GM23248 (cell line): ENCODE measurements at regions not wholly inside any gene's neighbourhood (a gene's known extent, or its start where the extent isn't known, plus 50 kb on each side); places are given as distances from the start of the nearest gene placed in this dataset.

Experiments used
- DNase-seq: peaks from one replicate; pipeline ENCODE4 v3.0.0-alpha.2; 2015
- H2AFZ ChIP-seq: fragments of 200-600 bp; sonication (generic); 2 replicates; pipeline ENCODE4 v1.6.1; 2016; ENCODE audit warnings: antibody characterized with exemption
- H3F3A ChIP-seq: fragments of 200-600 bp; sonication (generic); 2 replicates; pipeline ENCODE4 v1.6.1; 2016; ENCODE audit warnings: mild to moderate bottlenecking, antibody characterized with exemption, mixed run types; ENCODE audit not compliant: insufficient read depth
- H3K27ac ChIP-seq: fragments of 200-600 bp; sonication (generic); 2 replicates; pipeline ENCODE4 v1.5.1; 2016; ENCODE audit warnings: mild to moderate bottlenecking
- H3K27me3 ChIP-seq: fragments of 200-600 bp; sonication (generic); replicated peaks from 2 replicates; pipeline ENCODE4 v1.6.1; 2016; ENCODE audit warnings: mild to moderate bottlenecking; ENCODE audit not compliant: insufficient read depth
- H3K36me3 ChIP-seq: fragments of 200-600 bp; sonication (generic); 2 replicates; pipeline ENCODE4 v1.6.1; 2016; ENCODE audit warnings: low read depth, mild to moderate bottlenecking
- H3K4me1 ChIP-seq: fragments of 200-600 bp; sonication (generic); 2 replicates; pipeline ENCODE4 v1.6.1; 2016; ENCODE audit warnings: mild to moderate bottlenecking; ENCODE audit not compliant: insufficient read depth
- H3K4me2 ChIP-seq: fragments of 200-600 bp; sonication (generic); one replicate; pipeline ENCODE4 v1.6.1; 2016; ENCODE audit warnings: mild to moderate bottlenecking; ENCODE audit not compliant: unreplicated experiment
- H3K4me3 ChIP-seq: fragments of 200-600 bp; sonication (generic); 2 replicates; pipeline ENCODE4 v1.5.1; 2016; ENCODE audit warnings: mild to moderate bottlenecking
- H3K79me2 ChIP-seq: fragments of 200-600 bp; sonication (generic); 2 replicates; pipeline ENCODE4 v1.6.1; 2016; ENCODE audit warnings: mild to moderate bottlenecking; ENCODE audit not compliant: insufficient read depth
- H3K9ac ChIP-seq: fragments of 200-600 bp; sonication (generic); 2 replicates; pipeline ENCODE4 v1.6.1; 2016; ENCODE audit warnings: mild to moderate bottlenecking
- H3K9me2 ChIP-seq: fragments of 200-600 bp; sonication (generic); 2 replicates; pipeline ENCODE4 v1.6.1; 2016; ENCODE audit warnings: mixed run types, mild to moderate bottlenecking, moderate library complexity; ENCODE audit not compliant: insufficient read depth
- H3K9me3 ChIP-seq: fragments of 200-600 bp; sonication (generic); one replicate; pipeline ENCODE4 v1.6.1; 2017; ENCODE audit warnings: low read depth
- H4K20me1 ChIP-seq: fragments of 200-600 bp; sonication (generic); 2 replicates; pipeline ENCODE4 v1.6.0; 2016; ENCODE audit not compliant: insufficient read depth
- EZH2 ChIP-seq: fragments of 200-600 bp; sonication (generic); IDR thresholded peaks from 2 replicates; pipeline ENCODE4 v1.6.1; 2018; ENCODE audit warnings: antibody characterized with exemption, mild to moderate bottlenecking; ENCODE audit not compliant: insufficient read depth, poor library complexity, severe bottlenecking
- EZH2phosphoT487 ChIP-seq: fragments of 200-600 bp; sonication (generic); IDR thresholded peaks from 2 replicates; pipeline ENCODE4 v1.6.1; 2018; ENCODE audit warnings: antibody characterized with exemption, moderate library complexity, mild to moderate bottlenecking, low read depth; ENCODE audit not compliant: insufficient read depth
- WGBS, 2 experiments: methylation state at CpG; one replicate each; pipeline ENCODE4 v1.1.6; 2015 to 2017; ENCODE audit warnings: low lambda C conversion rate in 2 of 2, low coverage in 1 of 2; ENCODE audit errors: missing lambda C conversion rate in 2 of 2; 5-methylcytosine and 5-hydroxymethylcytosine counted together
- in situ Hi-C: fragments of 300-500 bp; cut with MboI; formaldehyde crosslinking; loops from 2 replicates; pipeline ENCODE4 v1.15.0; 2020

DNA sequence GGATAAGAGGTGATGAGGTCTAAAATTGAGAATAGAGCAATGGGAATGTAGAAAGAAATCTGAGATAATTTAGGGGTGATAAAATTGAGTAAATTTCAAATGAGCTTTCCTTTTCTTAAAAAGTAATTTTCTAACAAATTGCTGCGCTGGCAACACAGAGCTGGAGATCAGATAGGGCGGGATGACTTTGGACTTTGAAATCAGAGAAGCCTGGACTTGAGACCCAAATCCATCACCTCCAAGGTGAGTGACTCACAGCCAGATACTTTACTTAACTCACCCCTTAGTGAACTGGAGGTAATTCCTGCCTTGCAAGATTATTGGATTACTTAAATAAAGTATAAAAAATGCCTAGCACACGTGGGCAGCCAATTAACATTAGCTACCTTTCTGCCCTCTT is 80.8 kb downstream of the P2RY1 start:
- Histone ChIP-seq H3K4me1 (no peaks in the 10 kb centered on the region), H3K79me2 (no peaks in the 10 kb centered on the region), H3F3A (no peaks in the 10 kb centered on the region), H3K4me3 (no peak overlapping the region), H2AFZ (no peak overlapping the region), H3K27ac (no peak overlapping the region), H3K36me3 (no peaks in the 10 kb centered on the region), H3K9me2 (0 out of 2 replicates have a peak, but pooled peaks cover 2% of the 10 kb centered on the region), H3K9ac (no peak overlapping the region), H3K27me3 (no peaks in the 10 kb centered on the region), H3K4me2 (no peak overlapping the region), H4K20me1 (no peaks in the 10 kb centered on the region), H3K9me3 (no peaks in the 10 kb centered on the region)
- no peak for TF ChIP-seq EZH2
- TF ChIP-seq EZH2phosphoT487 = no peak
- WGBS, 2 experiments = 48 to 50% methylated on average over 3 of the region's 3 CpGs
- DNase-seq = no peak
- in situ Hi-C loops = no loop called here

DNA sequence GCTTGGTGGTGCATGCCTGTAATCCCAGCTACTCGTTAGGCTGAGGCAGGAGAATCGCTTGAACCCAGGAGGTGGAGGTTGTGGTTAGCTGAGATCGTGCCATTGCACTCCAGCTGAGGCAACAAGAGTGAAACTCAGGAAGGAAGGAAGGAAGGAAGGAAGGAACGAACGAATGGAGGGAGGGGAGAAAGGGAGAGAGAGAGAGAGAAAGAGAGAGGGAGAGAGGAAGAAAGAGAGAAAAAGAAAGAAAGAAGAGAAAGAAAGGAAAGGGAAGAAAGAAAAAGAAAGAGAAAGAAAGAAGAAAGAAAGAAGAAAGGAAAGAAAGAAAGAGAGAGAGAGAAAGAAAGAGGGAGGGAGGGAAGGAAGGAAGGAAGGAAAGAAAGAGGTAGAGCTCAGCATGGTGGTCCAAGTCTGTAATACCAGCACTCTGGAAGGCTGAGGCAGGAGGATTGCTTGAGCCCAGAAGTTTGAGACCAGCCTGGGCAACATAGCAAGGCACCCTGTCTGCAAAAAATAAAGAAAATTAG is 81.9 kb downstream of the P2RY1 start:
- no peaks in the 10 kb centered on the region for H3K4me1 ChIP-seq
- no peak overlapping the region for H3K9ac ChIP-seq
- H3K79me2 ChIP-seq = no peaks in the 10 kb centered on the region
- no peaks in the 10 kb centered on the region for H3K36me3 ChIP-seq
- in situ Hi-C loops = no loop called here
- H3K9me3 ChIP-seq = no peaks in the 10 kb centered on the region
- 72 to 74% methylated on average over 5 of the region's 5 CpGs for WGBS, 2 experiments
- no peak overlapping the region for H3K4me2 ChIP-seq
- H4K20me1 ChIP-seq = no peaks in the 10 kb centered on the region
- no peak overlapping the region for H3K4me3 ChIP-seq
- 0 out of 2 replicates have a peak, but pooled peaks cover 2% of the 10 kb centered on the region for H3K9me2 ChIP-seq
- DNase-seq = no peak
- H3K27ac ChIP-seq = no peak overlapping the region
- H3K27me3 ChIP-seq = no peaks in the 10 kb centered on the region
- TF ChIP-seq EZH2phosphoT487 (no peak), EZH2 (no peak)
- H2AFZ ChIP-seq = no peak overlapping the region
- H3F3A ChIP-seq = no peaks in the 10 kb centered on the region

DNA sequence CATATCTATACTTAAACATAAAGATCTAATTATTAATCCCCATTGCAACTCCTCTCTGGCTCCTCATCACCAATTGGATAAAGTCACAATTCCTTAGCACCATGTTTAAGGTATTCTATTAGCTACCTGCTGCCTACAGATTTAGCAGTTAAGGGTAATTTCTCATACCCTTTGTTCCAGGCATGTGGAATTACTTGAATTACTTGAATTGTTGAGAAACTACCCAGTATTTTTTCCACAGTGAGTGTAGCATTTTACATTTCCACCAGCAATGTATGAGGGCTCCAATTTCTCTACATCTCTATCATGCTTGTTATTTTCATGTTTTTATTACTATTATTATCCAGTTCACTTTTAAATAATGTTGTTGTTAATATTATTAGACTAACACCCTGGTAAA is 86.4 kb downstream of the P2RY1 start:
- Histone ChIP-seq H3K4me1 (no peaks in the 10 kb centered on the region), H3K4me2 (no peak overlapping the region), H3K79me2 (no peaks in the 10 kb centered on the region), H3K27me3 (no peaks in the 10 kb centered on the region), H3K4me3 (no peak overlapping the region), H3K36me3 (no peaks in the 10 kb centered on the region), H4K20me1 (no peaks in the 10 kb centered on the region), H3K27ac (no peak overlapping the region), H3K9ac (no peak overlapping the region), H3K9me3 (no peaks in the 10 kb centered on the region), H2AFZ (no peak overlapping the region), H3F3A (no peaks in the 10 kb centered on the region), H3K9me2 (no peaks in the 10 kb centered on the region)
- no peak for DNase-seq
- in situ Hi-C loops = no loop called here
- TF ChIP-seq EZH2phosphoT487 (no peak), EZH2 (no peak)

DNA sequence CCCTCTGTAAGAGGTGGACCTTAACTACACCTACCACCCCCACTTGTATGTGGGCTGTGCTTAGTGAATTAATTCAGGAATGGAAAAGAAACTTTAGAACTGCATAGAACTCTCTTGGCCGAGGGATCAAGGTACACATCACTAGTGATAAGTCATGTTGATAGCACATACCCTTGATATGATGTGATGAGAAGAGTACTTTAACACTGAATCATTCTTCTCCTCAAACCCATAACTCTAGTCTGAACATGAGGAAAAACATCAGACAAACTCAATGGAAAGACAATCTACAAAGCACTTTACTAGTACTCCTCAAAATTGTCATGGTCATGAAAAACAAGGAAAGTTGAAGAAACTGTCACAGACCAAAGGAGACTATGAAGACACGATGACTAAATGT is 87.6 kb downstream of the P2RY1 start:
- H3K27me3 ChIP-seq = no peaks in the 10 kb centered on the region
- no peak overlapping the region for H2AFZ ChIP-seq
- no peak overlapping the region for H3K4me2 ChIP-seq
- no peak overlapping the region for H3K27ac ChIP-seq
- H3K4me1 ChIP-seq = no peaks in the 10 kb centered on the region
- H4K20me1 ChIP-seq = no peaks in the 10 kb centered on the region
- no peak for DNase-seq
- WGBS, 2 experiments = 36 to 42% methylated on average over 2 of the region's 2 CpGs
- no peaks in the 10 kb centered on the region for H3K36me3 ChIP-seq
- TF ChIP-seq EZH2 (no peak), EZH2phosphoT487 (no peak)
- no peaks in the 10 kb centered on the region for H3F3A ChIP-seq
- no peak overlapping the region for H3K9ac ChIP-seq
- no peaks in the 10 kb centered on the region for H3K79me2 ChIP-seq
- H3K4me3 ChIP-seq = no peak overlapping the region
- in situ Hi-C loops = no loop called here
- H3K9me2 ChIP-seq = no peaks in the 10 kb centered on the region
- H3K9me3 ChIP-seq = no peaks in the 10 kb centered on the region

DNA sequence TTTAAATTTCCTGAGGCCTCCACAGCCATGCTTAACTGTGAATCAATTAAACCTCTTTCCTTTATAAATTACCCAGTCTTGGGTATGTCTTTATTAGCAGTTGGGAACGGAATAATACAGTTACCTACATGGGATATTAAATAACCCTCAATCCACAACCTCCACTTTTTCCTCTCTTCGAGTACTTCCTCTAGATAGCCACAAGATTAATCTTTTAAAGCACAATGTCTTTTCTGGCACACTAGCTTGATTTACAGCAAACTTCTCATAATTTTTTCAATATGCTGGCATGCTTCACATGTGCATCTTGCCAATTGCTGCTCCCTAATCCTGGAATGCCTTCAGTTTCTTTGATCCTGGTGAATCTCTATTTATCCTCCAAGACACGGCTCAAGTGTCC is 92.2 kb downstream of the P2RY1 start:
- no peaks in the 10 kb centered on the region for H3K79me2 ChIP-seq
- no peak overlapping the region for H2AFZ ChIP-seq
- TF ChIP-seq EZH2 (no peak), EZH2phosphoT487 (no peak)
- no peaks in the 10 kb centered on the region for H3K9me2 ChIP-seq
- H3K36me3 ChIP-seq = no peaks in the 10 kb centered on the region
- no peaks in the 10 kb centered on the region for H3K9me3 ChIP-seq
- no peaks in the 10 kb centered on the region for H3K4me1 ChIP-seq
- H4K20me1 ChIP-seq = no peaks in the 10 kb centered on the region
- H3K4me3 ChIP-seq = no peak overlapping the region
- no peak overlapping the region for H3K4me2 ChIP-seq
- no peak overlapping the region for H3K9ac ChIP-seq
- DNase-seq = no peak
- no peaks in the 10 kb centered on the region for H3F3A ChIP-seq
- 15% methylated on average over 3 of the region's 3 CpGs for WGBS, 2 experiments
- in situ Hi-C loops = no loop called here
- H3K27ac ChIP-seq = no peak overlapping the region
- no peaks in the 10 kb centered on the region for H3K27me3 ChIP-seq
